Parathyroid adenoma (tissue), 2 donors: ENCODE measurements at regions not wholly inside any gene's neighbourhood (a gene's known extent, or its start where the extent isn't known, plus 50 kb on each side); places are given as distances from the start of the nearest gene placed in this dataset.

Experiments used
- H2AFZ ChIP-seq: fragments of 300-600 bp; sonication (generic); one replicate; pipeline ENCODE4 v1.7.0; 2017; ENCODE audit warnings: antibody characterized with exemption, mild to moderate bottlenecking
- H3K27ac ChIP-seq: fragments of 300-600 bp; sonication (generic); one replicate; pipeline ENCODE4 v1.7.0; 2017
- H3K27me3 ChIP-seq: fragments of 300-600 bp; sonication (generic); one replicate; pipeline ENCODE4 v1.7.0; 2017; ENCODE audit warnings: low read length; ENCODE audit not compliant: control insufficient read depth, insufficient read depth
- H3K36me3 ChIP-seq: fragments of 300-600 bp; sonication (generic); one replicate; pipeline ENCODE4 v1.7.0; 2017; ENCODE audit warnings: low read length; ENCODE audit not compliant: control insufficient read depth, insufficient read depth
- H3K4me1 ChIP-seq: fragments of 300-600 bp; sonication (generic); one replicate; pipeline ENCODE4 v1.7.0; 2017; ENCODE audit warnings: control low read depth
- H3K4me2 ChIP-seq: fragments of 300-600 bp; sonication (generic); one replicate; pipeline ENCODE4 v1.7.0; 2017; ENCODE audit warnings: low read length
- H3K4me3 ChIP-seq: fragments of 300-600 bp; sonication (generic); one replicate; pipeline ENCODE4 v1.7.0; 2017; ENCODE audit warnings: low read depth, low read length
- H3K79me2 ChIP-seq: fragments of 300-600 bp; sonication (generic); one replicate; pipeline ENCODE4 v1.7.0; 2017; ENCODE audit warnings: control low read depth
- H3K9ac ChIP-seq: fragments of 300-600 bp; sonication (generic); one replicate; pipeline ENCODE4 v1.7.0; 2017; ENCODE audit warnings: mild to moderate bottlenecking
- H3K9me3 ChIP-seq: fragments of 300-600 bp; sonication (generic); one replicate; pipeline ENCODE4 v1.7.0; 2017; ENCODE audit warnings: low read length; ENCODE audit not compliant: control insufficient read depth
- TF ChIP-seq, protein P1 (sequence below): fragments of 300-600 bp; sonication (generic); IDR thresholded peaks from one replicate; pipeline ENCODE4 v1.7.0; 2017; ENCODE audit warnings: antibody characterized with exemption, mild to moderate bottlenecking
- donor health status: primary hyperparathyroidism.

DNA sequence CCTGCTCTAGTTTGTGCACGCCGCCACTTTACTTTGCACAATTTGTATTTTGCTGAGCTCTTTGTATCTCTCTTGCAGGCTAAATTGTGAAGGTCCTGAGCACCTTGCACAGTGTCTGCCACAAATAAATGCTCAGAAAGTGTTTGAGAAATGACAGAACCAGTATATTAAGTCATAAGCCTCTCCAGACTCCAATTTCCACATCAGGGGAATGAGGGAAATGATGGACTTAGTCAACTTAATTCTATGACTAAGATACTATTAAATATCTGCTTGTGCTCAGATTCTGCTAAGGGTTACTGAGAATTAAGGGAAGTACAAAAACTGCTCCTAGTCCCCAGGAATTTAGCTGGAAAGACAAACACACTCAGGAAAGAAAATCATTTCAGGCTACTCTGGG lies 239.1 kb upstream of the SLC14A2 start:
- Histone ChIP-seq H3K27me3 (no peaks in the 10 kb centered on the region), H3K9me3 (no peaks in the 10 kb centered on the region)
- TF ChIP-seq, protein P1, sequence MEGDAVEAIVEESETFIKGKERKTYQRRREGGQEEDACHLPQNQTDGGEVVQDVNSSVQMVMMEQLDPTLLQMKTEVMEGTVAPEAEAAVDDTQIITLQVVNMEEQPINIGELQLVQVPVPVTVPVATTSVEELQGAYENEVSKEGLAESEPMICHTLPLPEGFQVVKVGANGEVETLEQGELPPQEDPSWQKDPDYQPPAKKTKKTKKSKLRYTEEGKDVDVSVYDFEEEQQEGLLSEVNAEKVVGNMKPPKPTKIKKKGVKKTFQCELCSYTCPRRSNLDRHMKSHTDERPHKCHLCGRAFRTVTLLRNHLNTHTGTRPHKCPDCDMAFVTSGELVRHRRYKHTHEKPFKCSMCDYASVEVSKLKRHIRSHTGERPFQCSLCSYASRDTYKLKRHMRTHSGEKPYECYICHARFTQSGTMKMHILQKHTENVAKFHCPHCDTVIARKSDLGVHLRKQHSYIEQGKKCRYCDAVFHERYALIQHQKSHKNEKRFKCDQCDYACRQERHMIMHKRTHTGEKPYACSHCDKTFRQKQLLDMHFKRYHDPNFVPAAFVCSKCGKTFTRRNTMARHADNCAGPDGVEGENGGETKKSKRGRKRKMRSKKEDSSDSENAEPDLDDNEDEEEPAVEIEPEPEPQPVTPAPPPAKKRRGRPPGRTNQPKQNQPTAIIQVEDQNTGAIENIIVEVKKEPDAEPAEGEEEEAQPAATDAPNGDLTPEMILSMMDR, result no peak

DNA sequence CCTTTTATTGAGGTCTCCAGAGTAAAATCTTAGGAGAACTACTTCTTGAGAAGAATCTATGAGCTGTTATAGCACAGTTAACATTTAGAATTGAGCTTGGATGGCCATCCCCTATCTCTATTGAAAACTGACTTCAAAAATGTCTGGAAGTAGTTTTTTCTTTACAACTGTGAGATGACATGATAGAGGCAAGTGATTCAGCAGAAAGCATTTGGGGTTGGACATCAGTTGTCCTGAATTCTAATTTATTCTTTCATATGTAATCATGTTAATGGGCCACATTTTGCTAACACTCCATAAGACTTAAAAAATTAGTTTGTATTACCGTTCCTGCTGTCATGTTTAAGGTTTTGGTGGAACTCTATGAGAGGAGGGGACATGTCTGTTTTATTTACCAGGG lies 237.0 kb upstream of the SLC14A2 start:
- no peaks in the 10 kb centered on the region for H3K27me3 ChIP-seq
- TF ChIP-seq, protein P1, result no peak
- H3K9me3 ChIP-seq, result no peaks in the 10 kb centered on the region
- no peak overlapping the region for H3K27ac ChIP-seq
- H3K4me1 ChIP-seq, result peaks cover 19% of the 10 kb centered on the region
- H3K4me3 ChIP-seq, result no peak overlapping the region
- no peaks in the 10 kb centered on the region for H3K36me3 ChIP-seq
- no peak overlapping the region for H3K9ac ChIP-seq
- no peak overlapping the region for H2AFZ ChIP-seq
- no peak overlapping the region for H3K4me2 ChIP-seq
- no peaks in the 10 kb centered on the region for H3K79me2 ChIP-seq

More for the DNA sequence above, 239.1 kb upstream of the SLC14A2 start:
- no peak overlapping the region for H3K9ac ChIP-seq
- H3K27ac ChIP-seq, result no peak overlapping the region
- peaks cover 19% of the 10 kb centered on the region for H3K4me1 ChIP-seq
- H3K79me2 ChIP-seq, result no peaks in the 10 kb centered on the region
- no peaks in the 10 kb centered on the region for H3K36me3 ChIP-seq
- no peak overlapping the region for H3K4me2 ChIP-seq
- H3K4me3 ChIP-seq, result no peak overlapping the region
- H2AFZ ChIP-seq, result no peak overlapping the region

DNA sequence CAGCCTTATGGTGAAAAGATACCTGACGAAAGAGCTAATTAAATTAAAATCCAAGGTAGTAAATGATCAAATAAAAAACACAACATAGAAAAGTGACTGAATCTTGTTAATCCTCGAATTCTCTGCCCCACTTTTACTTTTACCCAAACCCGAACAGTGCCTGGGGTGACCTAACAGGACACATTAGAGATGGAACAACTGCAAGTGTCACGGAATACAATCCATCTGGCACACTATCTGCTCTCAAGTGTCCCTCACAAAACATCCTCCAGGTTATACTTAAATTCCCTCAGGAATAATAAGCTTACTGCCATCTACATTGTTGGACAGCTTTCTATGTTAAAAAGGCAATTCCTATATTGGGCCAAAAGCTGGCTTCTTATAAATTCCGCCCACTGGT lies 236.3 kb upstream of the SLC14A2 start:
- Histone ChIP-seq H3K36me3 (no peaks in the 10 kb centered on the region), H3K4me2 (no peak overlapping the region), H3K27ac (no peak overlapping the region), H3K4me3 (no peak overlapping the region), H3K79me2 (no peaks in the 10 kb centered on the region), H3K9me3 (no peaks in the 10 kb centered on the region), H3K9ac (no peak overlapping the region), H2AFZ (no peak overlapping the region), H3K4me1 (peaks cover 15% of the 10 kb centered on the region), H3K27me3 (no peaks in the 10 kb centered on the region)
- TF ChIP-seq, protein P1, result no peak

DNA sequence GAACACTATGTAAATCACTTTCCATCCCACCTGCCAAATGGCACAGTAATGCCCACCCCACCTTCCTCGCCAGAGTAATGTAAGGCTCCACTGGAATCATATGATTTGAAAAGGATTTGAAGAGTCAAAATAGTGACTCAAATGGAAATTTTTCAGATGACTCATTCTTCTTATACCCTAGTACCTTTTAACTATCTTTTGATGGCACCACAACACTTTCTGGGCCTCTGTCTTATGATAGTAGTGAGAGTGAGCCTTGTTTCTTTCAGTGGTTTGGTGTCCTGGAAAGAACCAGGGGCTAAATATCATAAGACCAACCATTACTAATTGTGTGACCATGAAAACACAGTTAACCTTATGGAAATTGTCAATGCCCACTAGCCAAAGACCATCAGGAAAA lies 235.4 kb upstream of the SLC14A2 start:
- no peaks in the 10 kb centered on the region for H3K79me2 ChIP-seq
- no peak overlapping the region for H3K4me2 ChIP-seq
- H3K4me1 ChIP-seq, result peaks cover 14% of the 10 kb centered on the region
- no peak overlapping the region for H2AFZ ChIP-seq
- no peak overlapping the region for H3K4me3 ChIP-seq
- H3K9me3 ChIP-seq, result no peaks in the 10 kb centered on the region
- TF ChIP-seq, protein P1, result no peak
- H3K9ac ChIP-seq, result no peak overlapping the region
- no peak overlapping the region for H3K27ac ChIP-seq
- H3K27me3 ChIP-seq, result no peaks in the 10 kb centered on the region
- H3K36me3 ChIP-seq, result no peaks in the 10 kb centered on the region

DNA sequence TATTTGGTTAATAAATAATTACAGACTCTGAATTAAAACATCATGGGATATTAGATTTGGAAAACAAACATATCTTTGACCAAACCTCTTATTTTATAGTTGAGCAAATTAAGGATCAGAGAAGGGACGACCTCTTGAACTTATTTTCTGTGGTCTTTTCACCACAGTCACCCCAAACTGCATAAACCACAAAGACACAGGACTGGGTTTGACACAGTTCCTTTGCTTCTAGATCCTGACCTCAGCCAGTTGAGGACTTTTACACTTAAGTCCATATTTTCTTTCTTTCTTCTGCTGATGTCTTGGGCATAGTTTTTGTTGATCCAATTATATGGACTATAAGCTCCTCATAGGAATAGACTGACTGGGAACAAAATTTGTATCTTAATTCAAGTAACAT lies 234.0 kb upstream of the SLC14A2 start:
- TF ChIP-seq, protein P1, result no peak
- Histone ChIP-seq H3K9me3 (no peaks in the 10 kb centered on the region), H3K9ac (no peak overlapping the region), H2AFZ (no peak overlapping the region), H3K27ac (no peak overlapping the region), H3K4me2 (no peak overlapping the region), H3K4me1 (peaks cover 7% of the 10 kb centered on the region), H3K36me3 (no peaks in the 10 kb centered on the region), H3K27me3 (no peaks in the 10 kb centered on the region), H3K79me2 (no peaks in the 10 kb centered on the region), H3K4me3 (no peak overlapping the region)
